WTC11 (cell line): ENCODE measurements at regions not wholly inside any gene's neighbourhood (a gene's known extent, or its start where the extent isn't known, plus 50 kb on each side); places are given as distances from the start of the nearest gene placed in this dataset.

ENCODE experiments used
- AFF4 ChIP-seq: sonication (generic); formaldehyde crosslinking; IDR thresholded peaks from 2 replicates; pipeline ENCODE4 v1.8.1; 2023; ENCODE audit warnings: mild to moderate bottlenecking, missing genetic modification reagents, borderline replicate concordance
- ATF2 ChIP-seq: sonication (generic); formaldehyde crosslinking; IDR thresholded peaks from 2 replicates; pipeline ENCODE4 v1.8.1; 2022; ENCODE audit warnings: low read depth, missing genetic modification reagents, borderline replicate concordance
- CTCF ChIP-seq: fragments of 200-600 bp; IDR thresholded peaks from 2 replicates; pipeline ENCODE4 v1.8.0; 2022; ENCODE audit warnings: antibody characterized with exemption
- ETV6 ChIP-seq: sonication (generic); formaldehyde crosslinking; IDR thresholded peaks from 2 replicates; pipeline ENCODE4 v1.8.1; 2022; ENCODE audit warnings: mild to moderate bottlenecking, missing genetic modification reagents
- FOXP1 ChIP-seq: sonication (generic); formaldehyde crosslinking; IDR thresholded peaks from 2 replicates; pipeline ENCODE4 v1.8.0; 2022; ENCODE audit warnings: missing genetic modification reagents, mild to moderate bottlenecking, moderate library complexity, borderline replicate concordance
- IRF2 ChIP-seq: sonication (generic); formaldehyde crosslinking; IDR thresholded peaks from 2 replicates; pipeline ENCODE4 v1.8.0; 2022; ENCODE audit warnings: low read depth, missing genetic modification reagents, borderline replicate concordance
- MAX ChIP-seq: sonication (generic); formaldehyde crosslinking; IDR thresholded peaks from 2 replicates; pipeline ENCODE4 v1.8.0; 2022; ENCODE audit warnings: mild to moderate bottlenecking, missing genetic modification reagents
- MYBL2 ChIP-seq: sonication (generic); formaldehyde crosslinking; IDR thresholded peaks from 2 replicates; pipeline ENCODE4 v1.8.1; 2023; ENCODE audit warnings: mild to moderate bottlenecking, moderate library complexity, missing genetic modification reagents
- SP1 ChIP-seq: sonication (generic); formaldehyde crosslinking; conservative IDR thresholded peaks from 2 replicates; pipeline ENCODE4 v1.8.1; 2022; ENCODE audit warnings: missing genetic modification reagents
- TCF7 ChIP-seq: sonication (generic); formaldehyde crosslinking; IDR thresholded peaks from 2 replicates; pipeline ENCODE4 v1.8.0; 2022; ENCODE audit warnings: mild to moderate bottlenecking, low read depth, missing genetic modification reagents, moderate library complexity
- TEAD4 ChIP-seq: sonication (generic); formaldehyde crosslinking; IDR thresholded peaks from 2 replicates; pipeline ENCODE4 v1.8.0; 2022; ENCODE audit warnings: mild to moderate bottlenecking, missing genetic modification reagents
- USF1 ChIP-seq: sonication (generic); formaldehyde crosslinking; IDR thresholded peaks from 2 replicates; pipeline ENCODE4 v1.8.0; 2022; ENCODE audit warnings: mild to moderate bottlenecking, missing genetic modification reagents
- ZNF138 ChIP-seq: sonication (generic); formaldehyde crosslinking; conservative IDR thresholded peaks from 2 replicates; pipeline ENCODE4 v1.8.1; 2022; ENCODE audit warnings: mild to moderate bottlenecking, moderate library complexity, missing genetic modification reagents

GRCh38 chr20:4427940-4428586 lies 179.0 kb upstream of the ADRA1D start:
- TF ChIP-seq USF1 (CRISPR knock-in tag) (no peak), ZNF138 (CRISPR knock-in tag) (no peak), ATF2 (CRISPR knock-in tag) (no peak), SP1 (no peak), CTCF (no peak), FOXP1 (no peak), AFF4 (CRISPR knock-in tag) (no peak), MYBL2 (CRISPR knock-in tag) (no peak), TEAD4 (no peak), IRF2 (CRISPR knock-in tag) (no peak), ETV6 (no peak), TCF7 (CRISPR knock-in tag) (no peak), MAX (CRISPR knock-in tag) (no peak)
